ENCODE measurements at regions not wholly inside any gene's neighbourhood (a gene's known extent, or its start where the extent isn't known, plus 50 kb on each side); places are given as distances from the start of the nearest gene placed in this dataset.

- TF ChIP-seq CTCF (IDR thresholded peaks at IDR 0.05) (no peak), EZH2 (IDR thresholded peaks at IDR 0.05; ENCODE audit: borderline replicate concordance, insufficient read depth, low read depth, low read length, poor library complexity, severe bottlenecking) (no peak)
Measured at GRCh38 chr14:21988413-21988812, 314.8 kb upstream of the OR4E1 start.
